MM.1S (cell line): ENCODE measurements at regions not wholly inside any gene's neighbourhood (a gene's known extent, or its start where the extent isn't known, plus 50 kb on each side); places are given as distances from the start of the nearest gene placed in this dataset.

Experiments used
- CTCF ChIP-seq: fragments of 300-600 bp; sonication (generic); IDR thresholded peaks from 2 replicates; pipeline ENCODE4 v1.5.1; 2016; ENCODE audit warnings: antibody characterized with exemption, low read length, mixed read lengths
- EZH2 ChIP-seq: fragments of 300-600 bp; sonication (generic); optimal IDR thresholded peaks from 2 replicates; pipeline ENCODE3; 2017; ENCODE audit warnings: low read depth, mild to moderate bottlenecking, antibody characterized with exemption, low read length, mixed read lengths

GRCh38 chr15:25536801-25537611, 98.2 kb upstream of the UBE3A start:
- TF ChIP-seq CTCF, result no peak
- TF ChIP-seq EZH2, result no peak
